K562 (cell line): ENCODE measurements at regions not wholly inside any gene's neighbourhood (a gene's known extent, or its start where the extent isn't known, plus 50 kb on each side); places are given as distances from the start of the nearest gene placed in this dataset.

Experiments
- ATAC-seq: fragments of 200-7000 bp; cut with Tn5 transposase; 3 replicates; pipeline ENCODE4 v1.9.1; 2020; ENCODE audit warnings: moderate library complexity
- BruUV-seq: library from RNA; stranded (reverse); fragments of 400-500 nt; replicated peaks from 2 replicates; lab custom pipeline; 2021; lab: Mats Ljungman, UMichigan
- CTCF ChIA-PET: fragments of 300-600 bp; formaldehyde crosslinking; extraction: SDS; loops from one replicate; lab custom pipeline; 2021; ENCODE audit warnings: low intra/inter-chr PET ratio; lab: Yijun Ruan, JAX
- POLR2A ChIA-PET: fragments of 300-600, 350-650 bp; sonication (Branson Sonifier 250); formaldehyde crosslinking; extraction: SDS; loops from one replicate; lab custom pipeline; 2021; ENCODE audit warnings: antibody characterized with exemption, inconsistent platforms; lab: Yijun Ruan, JAX
- DNase-seq, 4 experiments: peaks; one replicate each; pipeline versions ENCODE4 v3.0.0 to v3.0.0-alpha.2; 2011 to 2018; ENCODE audit warnings: low spot score in 3 of 4, mixed read lengths in 3 of 4; ENCODE audit errors: extremely low read depth in 1 of 4
- FAIRE-seq: peaks from 2 replicates; lab custom pipeline; 2011; peaks lifted over from hg19 to GRCh38; lab: Jason Lieb, UNC
- H2AFZ ChIP-seq: 2 replicates; pipeline ENCODE4 v1.6.0; 2011; ENCODE audit warnings: low read depth, low read length, control low read depth, inconsistent platforms
- H3K27ac ChIP-seq: fragments of 200-600 bp; 3 replicates; pipeline ENCODE4 v1.8.0; 2011; ENCODE audit warnings: low read depth, mild to moderate bottlenecking, control low read depth, inconsistent platforms, low read length, moderate library complexity, mixed read lengths; ENCODE audit errors: extremely low read depth
- H3K27me3 ChIP-seq, 2 experiments: fragments of 300-600 bp in 1 of 2; 2 replicates in 1 of 2; 3 replicates in 1 of 2; pipeline versions ENCODE4 v1.6.0 to v1.8.0; 2011; ENCODE audit warnings: inconsistent platforms in 2 of 2, low read length in 2 of 2, mild to moderate bottlenecking in 1 of 2, mixed read lengths in 1 of 2, moderate library complexity in 1 of 2; ENCODE audit not compliant: control insufficient read depth in 2 of 2, insufficient read depth in 2 of 2
- H3K36me3 ChIP-seq: fragments of 300-600 bp; 3 replicates; pipeline ENCODE4 v1.8.0; 2011; ENCODE audit warnings: mild to moderate bottlenecking, low read length, inconsistent platforms; ENCODE audit not compliant: control insufficient read depth, insufficient read depth
- H3K4me1 ChIP-seq, 2 experiments: fragments of 200-600 bp in 1 of 2; replicated peaks in 1 of 2; 2 replicates in 1 of 2; 3 replicates in 1 of 2; pipeline versions ENCODE4 v1.5.1 to v1.8.0; 2011; ENCODE audit warnings: inconsistent platforms in 2 of 2, low read length in 2 of 2, mild to moderate bottlenecking in 1 of 2, mixed read lengths in 1 of 2, moderate library complexity in 1 of 2; ENCODE audit not compliant: control insufficient read depth in 2 of 2, insufficient read depth in 2 of 2
- H3K4me2 ChIP-seq: 2 replicates; pipeline ENCODE4 v1.6.1; 2011; ENCODE audit warnings: low read length, control low read depth, inconsistent platforms, mixed read lengths; ENCODE audit not compliant: insufficient read depth
- H3K4me3 ChIP-seq: fragments of 200-600 bp; sonication (generic), shearing (Covaris generic); 2 replicates; pipeline ENCODE4 v1.5.1; 2016; ENCODE audit warnings: control low read depth, inconsistent platforms
- H3K79me2 ChIP-seq: fragments of 200-600 bp; 3 replicates; pipeline ENCODE4 v1.8.0; 2011; ENCODE audit warnings: low read length, inconsistent platforms; ENCODE audit not compliant: control insufficient read depth, insufficient read depth
- H3K9ac ChIP-seq, 2 experiments: 2 replicates each; pipeline versions ENCODE4 v1.6.0 to v1.6.1; 2011; ENCODE audit warnings: low read depth in 2 of 2, low read length in 2 of 2, control low read depth in 1 of 2, inconsistent platforms in 1 of 2, mild to moderate bottlenecking in 1 of 2, mixed read lengths in 1 of 2; ENCODE audit not compliant: insufficient read depth in 1 of 2
- H3K9me1 ChIP-seq: one replicate; pipeline ENCODE4 v1.6.0; 2011; ENCODE audit warnings: inconsistent platforms, mild to moderate bottlenecking, low read length, moderate library complexity; ENCODE audit not compliant: control insufficient read depth, insufficient read depth
- H3K9me3 ChIP-seq: replicated peaks from 2 replicates; pipeline ENCODE4 v1.5.1; 2011; ENCODE audit warnings: low read depth, low read length, inconsistent platforms; ENCODE audit not compliant: control insufficient read depth, insufficient read depth
- H4K20me1 ChIP-seq: replicated peaks from 2 replicates; pipeline ENCODE4 v1.6.1; 2011; ENCODE audit warnings: low read length, inconsistent platforms, mixed read lengths; ENCODE audit not compliant: control insufficient read depth, insufficient read depth
- ADNP ChIP-seq: fragments of 200-800 bp; sonication (Bioruptor generic); IDR thresholded peaks from 2 replicates; pipeline ENCODE4 v1.6.1; 2016; ENCODE audit warnings: missing genetic modification characterization, missing compliant biosample characterization
- CEBPG ChIP-seq, 3 experiments: fragments of 200-800 bp in 1 of 3; sonication (Bioruptor generic) in 1 of 3; sonication (generic) in 1 of 3; formaldehyde crosslinking in 1 of 3; IDR thresholded peaks in 2 of 3; conservative IDR thresholded peaks in 1 of 3; 2 replicates each; pipeline versions ENCODE4 v1.6.1 to v1.8.0; 2016 to 2022; ENCODE audit warnings: missing compliant biosample characterization in 2 of 3, missing genetic modification characterization in 2 of 3, mild to moderate bottlenecking in 1 of 3, missing genetic modification reagents in 1 of 3
- DDX20 ChIP-seq: fragments of 450-650 bp; IDR thresholded peaks from 2 replicates; pipeline ENCODE4 v1.6.1; 2016; ENCODE audit warnings: missing genetic modification characterization, low read depth, mild to moderate bottlenecking, missing compliant biosample characterization, moderate library complexity
- NCOA1 ChIP-seq: fragments of 450-650 bp; IDR thresholded peaks from 2 replicates; pipeline ENCODE4 v1.6.1; 2016; ENCODE audit warnings: low read depth
- PHTF2 ChIP-seq: fragments of 250-450 bp; sonication (Bioruptor Pico); IDR thresholded peaks from 2 replicates; pipeline ENCODE4 v1.5.0; 2021; ENCODE audit warnings: mild to moderate bottlenecking
- POLR3A ChIP-seq: IDR thresholded peaks from 2 replicates; pipeline ENCODE4 v1.6.1; 2011; ENCODE audit warnings: borderline replicate concordance, mild to moderate bottlenecking, moderate library complexity; ENCODE audit not compliant: insufficient read length, insufficient read depth; ENCODE audit errors: extremely low read depth
- RERE ChIP-seq: sonication (generic); formaldehyde crosslinking; IDR thresholded peaks from 2 replicates; pipeline ENCODE4 v1.8.0; 2023; ENCODE audit warnings: missing genetic modification reagents, mild to moderate bottlenecking, borderline replicate concordance
- ZFPM2 ChIP-seq: fragments of 250-450 bp; sonication (Bioruptor Pico); IDR thresholded peaks from 2 replicates; pipeline ENCODE4 v1.5.1; 2022; ENCODE audit warnings: mild to moderate bottlenecking
- ZMIZ1 ChIP-seq, 2 experiments: fragments of 150-350 bp in 1 of 2; IDR thresholded peaks; 2 replicates each; pipeline ENCODE4 v1.6.1; 2012 to 2016; ENCODE audit warnings: low read depth in 2 of 2, low read length in 2 of 2, mild to moderate bottlenecking in 1 of 2, moderate library complexity in 1 of 2
- ZNF76 ChIP-seq: fragments of 250-450 bp; sonication (Bioruptor Pico); IDR thresholded peaks from 2 replicates; pipeline ENCODE4 v1.4.0; 2020; ENCODE audit warnings: mild to moderate bottlenecking, moderate library complexity, borderline replicate concordance
- in situ Hi-C: fragments of 300-500 bp; cut with MboI; formaldehyde crosslinking; loops from 4 replicates; pipeline ENCODE4 v1.15.0; 2018; ENCODE audit warnings: inconsistent platforms, mixed read lengths
- intact Hi-C: fragments of 100-400 bp; cut with micrococcal nuclease; formaldehyde crosslinking; loops from 2 replicates; pipeline ENCODE4 v1.14.2; 2022

GRCh38 chrX:13397878-13398818 is 78.3 kb upstream of the ATXN3L start (continued):
- TF ChIP-seq ZMIZ1 (IDR thresholded peaks at IDR 0.05; ENCODE audit: low read depth in 2 of 2, low read length in 2 of 2), result no peak

GRCh38 chrX:13396924-13397323 is 77.1 kb upstream of the ATXN3L start:
- Histone ChIP-seq H3K27me3 (no peaks in the 10 kb centered on the region), H3K36me3 (no peaks in the 10 kb centered on the region), H3K9me3 (no peaks in the 10 kb centered on the region), H3K27ac (no peak overlapping the region), H3K4me1 (peaks cover 0 to 3% of the 10 kb centered on the region in 2 experiments; a peak in 2 of 5 replicates), H3K9ac (no peak overlapping the region), H3K4me3 (no peak overlapping the region), H3K4me2 (no peak overlapping the region), H3K79me2 (no peaks in the 10 kb centered on the region), H3K9me1 (no peaks in the 10 kb centered on the region), H4K20me1 (no peaks in the 10 kb centered on the region), H2AFZ (no peak overlapping the region)
- FAIRE-seq (no peak), ATAC-seq (no peak), DNase-seq (no peak)
- ChIA-PET POLR2A (interaction anchor here (0.6 kb wide), 1 partner anchor 93 kb away, joined by 3 read pairs; no protein-coding TSS in a partner anchor), CTCF (no interaction called here)
- in situ Hi-C loops (no loop called here), intact Hi-C loops (no loop called here)
- BruUV-seq, result no TSS peak
- no peak for TF ChIP-seq CEBPG (CRISPR knock-in tag; IDR thresholded peaks at IDR 0.05)
- TF ChIP-seq CEBPG (tag; conservative IDR thresholded peaks at IDR 0.05 in 1 of 2, IDR thresholded peaks at IDR 0.05 in 1 of 2), result no peak
- TF ChIP-seq POLR3A, result no peak
- no peak for TF ChIP-seq NCOA1
- no peak for TF ChIP-seq ADNP (tag)
- TF ChIP-seq RERE (CRISPR knock-in tag), result no peak
- no peak for TF ChIP-seq PHTF2
- TF ChIP-seq ZFPM2 (CRISPR knock-in tag), result no peak
- no peak for TF ChIP-seq ZNF76
- no peak for TF ChIP-seq DDX20 (tag)
